A673 (cell line): ENCODE measurements at regions not wholly inside any gene's neighbourhood (a gene's known extent, or its start where the extent isn't known, plus 50 kb on each side); places are given as distances from the start of the nearest gene placed in this dataset.
"Not testable (repeated sequence)": the region's sequence is repeated elsewhere in the genome, so short reads cannot be mapped to it uniquely, and the experiment has no call there.

Experiments used
- BruUV-seq: library from RNA; stranded (reverse); fragments of 400-500 nt; replicated peaks from 2 replicates; lab custom pipeline; 2021; lab: Mats Ljungman, UMichigan
- CTCF ChIA-PET: fragments of 300-600 bp; sonication (Branson Sonifier 250); formaldehyde crosslinking; loops from one replicate; lab custom pipeline; 2022; ENCODE audit warnings: antibody characterized with exemption; lab: Charles Lee
- POLR2A ChIA-PET: fragments of 300-600 bp; sonication (Branson Sonifier 250); formaldehyde crosslinking; loops from one replicate; lab custom pipeline; 2022; ENCODE audit warnings: antibody characterized with exemption; ENCODE audit not compliant: low non-redundant PET; lab: Charles Lee
- DNase-seq: peaks from one replicate; pipeline ENCODE4 v3.0.0-alpha.2; 2015; ENCODE audit warnings: low spot score
- H3K27ac ChIP-seq: fragments of 200-600 bp; sonication (generic); 2 replicates; pipeline ENCODE4 v1.5.1; 2016; ENCODE audit warnings: mixed run types, low read depth, mild to moderate bottlenecking, mixed read lengths, antibody characterized with exemption, low read length; ENCODE audit not compliant: poor library complexity, severe bottlenecking
- H3K27me3 ChIP-seq: fragments of 200-600 bp; sonication (generic); replicated peaks from 2 replicates; pipeline ENCODE4 v1.6.1; 2017; ENCODE audit warnings: mixed run types, low read depth, mild to moderate bottlenecking, mixed read lengths, antibody characterized with exemption, low read length; ENCODE audit not compliant: insufficient read depth, poor library complexity
- H3K36me3 ChIP-seq: fragments of 200-600 bp; sonication (generic); 2 replicates; pipeline ENCODE4 v1.6.1; 2016; ENCODE audit warnings: mixed run types, mild to moderate bottlenecking, mixed read lengths, antibody characterized with exemption, low read length; ENCODE audit not compliant: insufficient read depth, poor library complexity, severe bottlenecking
- H3K4me1 ChIP-seq: fragments of 200-600 bp; sonication (generic); 2 replicates; pipeline ENCODE4 v1.6.1; 2017; ENCODE audit warnings: mixed run types, mild to moderate bottlenecking, mixed read lengths, antibody characterized with exemption, low read length; ENCODE audit not compliant: insufficient read depth, poor library complexity, severe bottlenecking
- H3K4me3 ChIP-seq: fragments of 200-600 bp; sonication (generic); 2 replicates; pipeline ENCODE4 v1.5.1; 2016; ENCODE audit warnings: low read depth, mixed run types, mild to moderate bottlenecking, mixed read lengths, low read length; ENCODE audit not compliant: poor library complexity, severe bottlenecking
- H3K9me3 ChIP-seq: fragments of 200-600 bp; sonication (generic); 2 replicates; pipeline ENCODE4 v1.6.1; 2016; ENCODE audit warnings: mixed run types, low read depth, mild to moderate bottlenecking, mixed read lengths, antibody characterized with exemption, low read length; ENCODE audit not compliant: poor library complexity, severe bottlenecking
- CTCF ChIP-seq: fragments of 300-800, 200-600 bp; sonication (generic); conservative IDR thresholded peaks from 2 replicates; pipeline ENCODE4 v1.5.1; 2017; ENCODE audit warnings: low read depth, mild to moderate bottlenecking, antibody characterized with exemption, low read length, moderate library complexity, mixed read lengths
- EZH2 ChIP-seq: fragments of 200-600 bp; sonication (generic); IDR thresholded peaks from 2 replicates; pipeline ENCODE4 v1.6.1; 2017; ENCODE audit warnings: borderline replicate concordance, low read depth, mild to moderate bottlenecking, mixed read lengths, antibody characterized with exemption, low read length; ENCODE audit not compliant: poor library complexity, severe bottlenecking
- intact Hi-C: fragments of 100-400 bp; cut with micrococcal nuclease; formaldehyde crosslinking; loops from one replicate; pipeline ENCODE4 v1.10.0; 2022; ENCODE audit not compliant: unreplicated experiment

GRCh38 chr7:24110056-24110455, 173.9 kb upstream of the NPY start:
- no TSS peak for BruUV-seq
- TF ChIP-seq EZH2 (no peak), CTCF (no peak)
- Histone ChIP-seq H3K4me3 (no peak overlapping the region), H3K4me1 (no peaks in the 10 kb centered on the region), H3K36me3 (no peaks in the 10 kb centered on the region), H3K27me3 (no peaks in the 10 kb centered on the region), H3K27ac (no peak overlapping the region), H3K9me3 (no peaks in the 10 kb centered on the region)
- no peak for DNase-seq
- POLR2A ChIA-PET, result no interaction called here
- CTCF ChIA-PET, result no interaction called here
- intact Hi-C loops, result no loop called here

GRCh38 chr7:24113506-24113905, 170.5 kb upstream of the NPY start:
- no peak for TF ChIP-seq CTCF
- no peak for TF ChIP-seq EZH2

GRCh38 chr7:24115661-24116060, 168.3 kb upstream of the NPY start:
- POLR2A ChIA-PET, result no interaction called here
- TF ChIP-seq EZH2 (no peak), CTCF (no peak)
- no peaks in the 10 kb centered on the region for H3K36me3 ChIP-seq
- no peaks in the 10 kb centered on the region for H3K9me3 ChIP-seq
- H3K4me1 ChIP-seq, result no peaks in the 10 kb centered on the region
- no TSS peak for BruUV-seq
- no peak overlapping the region for H3K4me3 ChIP-seq
- H3K27ac ChIP-seq, result no peak overlapping the region
- DNase-seq, result no peak
- intact Hi-C loops, result no loop called here
- H3K27me3 ChIP-seq, result no peaks in the 10 kb centered on the region
- CTCF ChIA-PET, result no interaction called here

More at GRCh38 chr7:24113506-24113905, 170.5 kb upstream of the NPY start:
- Histone ChIP-seq H3K27me3 (no peaks in the 10 kb centered on the region), H3K36me3 (no peaks in the 10 kb centered on the region), H3K4me3 (no peak overlapping the region), H3K4me1 (no peaks in the 10 kb centered on the region), H3K27ac (no peak overlapping the region), H3K9me3 (no peaks in the 10 kb centered on the region)
- DNase-seq, result no peak
- ChIA-PET CTCF (no interaction called here), POLR2A (no interaction called here)
- no TSS peak for BruUV-seq
- intact Hi-C loops, result no loop called here

GRCh38 chr7:24117903-24118499, 166.0 kb upstream of the NPY start:
- CTCF ChIA-PET, H3K27ac ChIP-seq, POLR2A ChIA-PET, H3K9me3 ChIP-seq, H3K4me3 ChIP-seq, DNase-seq, intact Hi-C loops, H3K36me3 ChIP-seq, BruUV-seq, H3K4me1 ChIP-seq, H3K27me3 ChIP-seq: not testable (repeated sequence)
